A673 (cell line): ENCODE measurements at regions not wholly inside any gene's neighbourhood (a gene's known extent, or its start where the extent isn't known, plus 50 kb on each side); places are given as distances from the start of the nearest gene placed in this dataset.

Experiments used
- BruUV-seq: library from RNA; stranded (reverse); fragments of 400-500 nt; replicated peaks from 2 replicates; lab custom pipeline; 2021; lab: Mats Ljungman, UMichigan
- CTCF ChIA-PET: fragments of 300-600 bp; sonication (Branson Sonifier 250); formaldehyde crosslinking; loops from one replicate; lab custom pipeline; 2022; ENCODE audit warnings: antibody characterized with exemption; lab: Charles Lee
- POLR2A ChIA-PET: fragments of 300-600 bp; sonication (Branson Sonifier 250); formaldehyde crosslinking; loops from one replicate; lab custom pipeline; 2022; ENCODE audit warnings: antibody characterized with exemption; ENCODE audit not compliant: low non-redundant PET; lab: Charles Lee
- DNase-seq: peaks from one replicate; pipeline ENCODE4 v3.0.0-alpha.2; 2015; ENCODE audit warnings: low spot score
- H3K27ac ChIP-seq: fragments of 200-600 bp; sonication (generic); 2 replicates; pipeline ENCODE4 v1.5.1; 2016; ENCODE audit warnings: mixed run types, low read depth, mild to moderate bottlenecking, mixed read lengths, antibody characterized with exemption, low read length; ENCODE audit not compliant: poor library complexity, severe bottlenecking
- H3K27me3 ChIP-seq: fragments of 200-600 bp; sonication (generic); replicated peaks from 2 replicates; pipeline ENCODE4 v1.6.1; 2017; ENCODE audit warnings: mixed run types, low read depth, mild to moderate bottlenecking, mixed read lengths, antibody characterized with exemption, low read length; ENCODE audit not compliant: insufficient read depth, poor library complexity
- H3K36me3 ChIP-seq: fragments of 200-600 bp; sonication (generic); 2 replicates; pipeline ENCODE4 v1.6.1; 2016; ENCODE audit warnings: mixed run types, mild to moderate bottlenecking, mixed read lengths, antibody characterized with exemption, low read length; ENCODE audit not compliant: insufficient read depth, poor library complexity, severe bottlenecking
- H3K4me1 ChIP-seq: fragments of 200-600 bp; sonication (generic); 2 replicates; pipeline ENCODE4 v1.6.1; 2017; ENCODE audit warnings: mixed run types, mild to moderate bottlenecking, mixed read lengths, antibody characterized with exemption, low read length; ENCODE audit not compliant: insufficient read depth, poor library complexity, severe bottlenecking
- H3K4me3 ChIP-seq: fragments of 200-600 bp; sonication (generic); 2 replicates; pipeline ENCODE4 v1.5.1; 2016; ENCODE audit warnings: low read depth, mixed run types, mild to moderate bottlenecking, mixed read lengths, low read length; ENCODE audit not compliant: poor library complexity, severe bottlenecking
- H3K9me3 ChIP-seq: fragments of 200-600 bp; sonication (generic); 2 replicates; pipeline ENCODE4 v1.6.1; 2016; ENCODE audit warnings: mixed run types, low read depth, mild to moderate bottlenecking, mixed read lengths, antibody characterized with exemption, low read length; ENCODE audit not compliant: poor library complexity, severe bottlenecking
- EZH2 ChIP-seq: fragments of 200-600 bp; sonication (generic); IDR thresholded peaks from 2 replicates; pipeline ENCODE4 v1.6.1; 2017; ENCODE audit warnings: borderline replicate concordance, low read depth, mild to moderate bottlenecking, mixed read lengths, antibody characterized with exemption, low read length; ENCODE audit not compliant: poor library complexity, severe bottlenecking
- intact Hi-C: fragments of 100-400 bp; cut with micrococcal nuclease; formaldehyde crosslinking; loops from one replicate; pipeline ENCODE4 v1.10.0; 2022; ENCODE audit not compliant: unreplicated experiment
- TF ChIP-seq, protein P1 (sequence below): fragments of 300-800, 200-600 bp; sonication (generic); conservative IDR thresholded peaks from 2 replicates; pipeline ENCODE4 v1.5.1; 2017; ENCODE audit warnings: low read depth, mild to moderate bottlenecking, antibody characterized with exemption, low read length, moderate library complexity, mixed read lengths

DNA sequence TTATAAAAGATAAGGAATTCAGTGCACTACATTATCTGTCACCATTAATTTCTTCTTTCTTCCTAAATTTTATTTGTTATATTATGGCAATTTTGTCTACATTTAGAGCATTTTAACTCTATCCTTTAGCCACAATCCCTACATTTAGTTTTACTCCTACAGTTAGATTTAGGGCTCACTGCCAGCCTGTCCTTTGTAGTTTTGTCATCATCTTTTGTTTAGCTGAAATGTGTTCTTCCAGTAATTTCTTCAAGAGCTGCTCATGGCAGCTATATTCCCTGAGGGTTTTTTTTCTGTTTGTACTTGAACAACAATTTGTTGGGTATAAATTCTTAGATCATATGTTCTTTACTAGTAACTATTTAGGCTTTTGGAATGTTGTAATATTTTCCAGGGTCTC lies 72.7 kb upstream of the B3GAT2 start:
- no TSS peak for BruUV-seq
- Histone ChIP-seq H3K27me3 (no peaks in the 10 kb centered on the region), H3K4me1 (no peaks in the 10 kb centered on the region), H3K9me3 (no peaks in the 10 kb centered on the region), H3K4me3 (no peak overlapping the region), H3K27ac (no peak overlapping the region), H3K36me3 (no peaks in the 10 kb centered on the region)
- ChIA-PET CTCF (no interaction called here), POLR2A (no interaction called here)
- DNase-seq = no peak
- TF ChIP-seq EZH2 = no peak
- TF ChIP-seq, protein P1, sequence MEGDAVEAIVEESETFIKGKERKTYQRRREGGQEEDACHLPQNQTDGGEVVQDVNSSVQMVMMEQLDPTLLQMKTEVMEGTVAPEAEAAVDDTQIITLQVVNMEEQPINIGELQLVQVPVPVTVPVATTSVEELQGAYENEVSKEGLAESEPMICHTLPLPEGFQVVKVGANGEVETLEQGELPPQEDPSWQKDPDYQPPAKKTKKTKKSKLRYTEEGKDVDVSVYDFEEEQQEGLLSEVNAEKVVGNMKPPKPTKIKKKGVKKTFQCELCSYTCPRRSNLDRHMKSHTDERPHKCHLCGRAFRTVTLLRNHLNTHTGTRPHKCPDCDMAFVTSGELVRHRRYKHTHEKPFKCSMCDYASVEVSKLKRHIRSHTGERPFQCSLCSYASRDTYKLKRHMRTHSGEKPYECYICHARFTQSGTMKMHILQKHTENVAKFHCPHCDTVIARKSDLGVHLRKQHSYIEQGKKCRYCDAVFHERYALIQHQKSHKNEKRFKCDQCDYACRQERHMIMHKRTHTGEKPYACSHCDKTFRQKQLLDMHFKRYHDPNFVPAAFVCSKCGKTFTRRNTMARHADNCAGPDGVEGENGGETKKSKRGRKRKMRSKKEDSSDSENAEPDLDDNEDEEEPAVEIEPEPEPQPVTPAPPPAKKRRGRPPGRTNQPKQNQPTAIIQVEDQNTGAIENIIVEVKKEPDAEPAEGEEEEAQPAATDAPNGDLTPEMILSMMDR = no peak
- intact Hi-C loops = no loop called here

DNA sequence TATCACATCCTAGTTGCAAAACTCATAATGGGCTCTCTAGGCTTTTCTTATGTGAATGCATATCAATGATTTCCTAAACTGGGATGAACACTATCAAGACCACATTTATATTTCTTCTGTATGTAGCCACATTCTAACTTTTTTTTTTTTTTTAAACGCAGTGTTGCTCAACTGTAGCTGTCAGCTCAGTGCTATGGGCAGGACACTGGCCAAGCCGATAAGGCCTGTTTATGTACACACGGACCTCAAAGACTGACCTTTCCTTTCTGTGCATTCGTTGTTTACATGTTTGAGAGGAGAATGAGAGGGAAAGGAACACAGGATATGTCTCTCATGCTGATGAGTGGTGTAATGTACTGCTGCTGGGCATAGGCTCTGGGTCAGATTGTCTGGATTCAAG lies 75.1 kb upstream of the B3GAT2 start:
- Histone ChIP-seq H3K36me3 (no peaks in the 10 kb centered on the region), H3K9me3 (no peaks in the 10 kb centered on the region), H3K4me3 (no peak overlapping the region), H3K4me1 (no peaks in the 10 kb centered on the region), H3K27ac (no peak overlapping the region), H3K27me3 (no peaks in the 10 kb centered on the region)
- CTCF ChIA-PET = no interaction called here
- DNase-seq = no peak
- no TSS peak for BruUV-seq
- TF ChIP-seq, protein P1 = no peak
- TF ChIP-seq EZH2 = no peak
- POLR2A ChIA-PET = no interaction called here
- intact Hi-C loops = no loop called here

DNA sequence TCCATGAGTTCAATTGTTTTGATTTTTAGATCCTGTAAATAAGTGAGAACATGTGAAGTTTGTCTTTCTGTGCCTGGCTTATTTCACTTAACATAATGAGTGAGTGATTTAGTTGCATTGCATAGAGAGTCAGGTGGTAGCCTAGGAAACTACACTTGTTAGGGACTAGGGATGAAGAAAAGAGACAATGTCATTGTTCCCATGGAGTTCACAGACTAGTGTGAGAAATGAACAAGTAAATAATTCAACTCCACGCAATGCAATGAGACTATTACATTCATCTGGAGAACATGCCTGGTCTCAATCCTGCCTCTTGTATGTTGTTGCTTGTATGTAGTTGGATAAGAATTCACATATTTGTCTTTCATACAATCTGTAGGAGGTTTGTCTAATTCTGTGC lies 76.3 kb upstream of the B3GAT2 start:
- ChIA-PET CTCF (no interaction called here), POLR2A (no interaction called here)
- Histone ChIP-seq H3K27me3 (no peaks in the 10 kb centered on the region), H3K36me3 (no peaks in the 10 kb centered on the region), H3K4me3 (no peak overlapping the region), H3K4me1 (no peaks in the 10 kb centered on the region), H3K27ac (no peak overlapping the region), H3K9me3 (no peaks in the 10 kb centered on the region)
- no peak for DNase-seq
- TF ChIP-seq EZH2 = no peak
- no TSS peak for BruUV-seq
- intact Hi-C loops = no loop called here

DNA sequence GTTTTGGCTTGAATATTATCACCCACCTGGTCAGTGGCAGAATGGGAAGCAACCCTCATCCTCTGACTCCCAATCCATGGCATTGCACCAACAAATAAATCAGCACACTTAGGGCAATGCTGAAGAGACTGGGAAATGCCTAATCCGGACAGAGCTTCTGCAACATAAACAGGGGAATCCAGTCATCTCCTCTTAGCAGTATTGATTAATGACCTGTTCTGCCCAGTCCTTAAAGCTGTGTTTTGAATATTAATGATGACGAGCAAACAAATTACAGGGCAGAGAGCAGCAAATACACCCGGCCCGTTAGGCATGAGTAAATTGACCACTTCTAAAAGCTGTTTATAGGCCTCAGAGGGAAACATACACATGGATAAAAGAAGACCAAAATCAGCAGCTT lies 77.0 kb upstream of the B3GAT2 start:
- no peak for TF ChIP-seq EZH2
- TF ChIP-seq, protein P1 = no peak
- DNase-seq = no peak
- Histone ChIP-seq H3K9me3 (no peaks in the 10 kb centered on the region), H3K4me3 (no peak overlapping the region), H3K4me1 (no peaks in the 10 kb centered on the region), H3K27me3 (no peaks in the 10 kb centered on the region), H3K27ac (no peak overlapping the region), H3K36me3 (no peaks in the 10 kb centered on the region)
- CTCF ChIA-PET = no interaction called here
- POLR2A ChIA-PET = no interaction called here
- no TSS peak for BruUV-seq
- intact Hi-C loops = no loop called here
